SK-N-SH (cell line): ENCODE measurements at regions not wholly inside any gene's neighbourhood (a gene's known extent, or its start where the extent isn't known, plus 50 kb on each side); places are given as distances from the start of the nearest gene placed in this dataset.

Experiments used
- CTCF ChIP-seq: fragments of 200-600 bp; sonication (generic); IDR thresholded peaks from 2 replicates; pipeline ENCODE4 v1.6.1; 2017; ENCODE audit warnings: antibody characterized with exemption, mild to moderate bottlenecking, moderate library complexity
- EP300 ChIP-seq, 2 experiments: IDR thresholded peaks; 2 replicates each; pipeline versions ENCODE4 v1.4.0 to v1.6.1; 2012; ENCODE audit warnings: borderline replicate concordance in 1 of 2, low read depth in 1 of 2, low read length in 1 of 2
- MXI1 ChIP-seq: IDR thresholded peaks from 2 replicates; pipeline ENCODE4 v1.6.1; 2012; ENCODE audit warnings: mild to moderate bottlenecking, low read depth, low read length, improper control_type of control experiment
- TAF1 ChIP-seq: IDR thresholded peaks from 2 replicates; pipeline ENCODE4 v1.6.1; 2012; ENCODE audit warnings: low read depth, mild to moderate bottlenecking, low read length, moderate library complexity, borderline replicate concordance
- TEAD4 ChIP-seq: IDR thresholded peaks from 2 replicates; pipeline ENCODE4 v1.4.0; 2012; ENCODE audit warnings: mild to moderate bottlenecking, borderline replicate concordance; ENCODE audit not compliant: insufficient read depth
- USF1 ChIP-seq: IDR thresholded peaks from 2 replicates; pipeline ENCODE4 v1.4.0; 2012; ENCODE audit warnings: low read depth, borderline replicate concordance

DNA sequence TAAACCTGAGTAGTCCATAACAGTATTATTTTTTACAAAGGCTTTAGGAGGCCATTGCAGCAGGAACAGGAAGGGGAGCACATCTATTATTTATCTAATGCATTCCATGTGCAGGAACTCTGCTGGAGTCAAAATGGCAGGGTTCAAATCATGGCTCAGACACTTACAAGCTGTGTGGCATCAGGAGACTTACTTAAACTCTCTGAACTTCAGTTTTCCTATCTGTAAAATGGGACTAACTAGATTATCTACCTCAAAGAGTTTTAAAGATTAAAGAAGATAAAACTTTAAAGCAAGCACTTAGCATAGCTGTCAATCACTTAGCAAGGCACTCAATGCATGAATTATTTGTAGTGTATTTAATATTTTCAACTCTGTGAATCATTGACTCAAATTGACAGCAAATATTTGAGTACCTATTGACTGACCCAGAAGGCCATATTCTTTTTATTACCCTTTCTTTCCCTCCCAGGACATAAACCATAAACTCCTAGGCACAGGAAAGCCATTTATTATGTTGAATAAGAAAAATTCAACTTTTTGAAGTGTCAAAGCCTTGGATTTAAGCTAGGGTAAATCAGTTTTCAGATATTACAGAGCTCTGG, 115.8 kb upstream of the FAM204A start:
- TF ChIP-seq EP300 (IDR thresholded peaks at IDR 0.05; ENCODE audit: borderline replicate concordance in 1 of 2, low read depth in 1 of 2, low read length in 1 of 2) (no peak), CTCF (no peak), TEAD4 (no peak), MXI1 (no peak), TAF1 (no peak), USF1 (no peak)
